Thyroid gland (tissue), 4 donors: ENCODE measurements at regions not wholly inside any gene's neighbourhood (a gene's known extent, or its start where the extent isn't known, plus 50 kb on each side); places are given as distances from the start of the nearest gene placed in this dataset.

ENCODE experiments used
- DNase-seq, 2 donors: peaks; one replicate each; pipeline ENCODE4 v3.0.0-alpha.2; 2019
- H3K27ac ChIP-seq, 3 donors: fragments of 200-600 bp; sonication (generic); 1 replicate in 2 of 3; 2 replicates in 1 of 3; pipeline ENCODE4 v1.5.1; 2016 to 2019; ENCODE audit warnings: mild to moderate bottlenecking in 1 of 3, moderate library complexity in 1 of 3
- H3K27me3 ChIP-seq: fragments of 200-600 bp; sonication (generic); one replicate; pipeline ENCODE4 v1.5.1; 2019
- H3K36me3 ChIP-seq, 2 donors: fragments of 200-600 bp; sonication (generic); one replicate each; pipeline ENCODE4 v1.5.1; 2016 to 2019
- H3K4me1 ChIP-seq, 2 donors: fragments of 200-600 bp; sonication (generic); one replicate each; pipeline ENCODE4 v1.5.1; 2017 to 2019
- H3K4me3 ChIP-seq, 3 donors: fragments of 200-600 bp; sonication (generic); replicated peaks in 1 of 3; 1 replicate in 2 of 3; 2 replicates in 1 of 3; pipeline ENCODE4 v1.5.1; 2016; ENCODE audit warnings: mild to moderate bottlenecking in 1 of 3
- H3K9me3 ChIP-seq: fragments of 200-600 bp; sonication (generic); one replicate; pipeline ENCODE4 v1.5.1; 2017
- CTCF ChIP-seq, 6 experiments: fragments of 200-600 bp in 3 of 6; fragments of 450-650 bp in 3 of 6; sonication (generic) in 3 of 6; IDR thresholded peaks; one replicate each; pipeline ENCODE4 v1.5.1; 2016 to 2019; ENCODE audit warnings: antibody characterized with exemption in 6 of 6, mild to moderate bottlenecking in 2 of 6, inconsistent platforms in 1 of 6, moderate library complexity in 1 of 6
- POLR2A ChIP-seq, 2 donors: fragments of 450-650 bp; IDR thresholded peaks; one replicate each; pipeline ENCODE4 v1.6.1; 2017; ENCODE audit warnings: antibody characterized with exemption in 2 of 2, mild to moderate bottlenecking in 2 of 2, moderate library complexity in 1 of 2
- WGBS, 2 donors: methylation state at CpG; one replicate each; pipeline ENCODE4 v1.1.5; 2017; 5-methylcytosine and 5-hydroxymethylcytosine counted together
- intact Hi-C: fragments of 100-400 bp; cut with DNase I; formaldehyde crosslinking; loops from one replicate; pipeline ENCODE4 v1.15.1; 2023

GRCh38 chr13:40069173-40070044 lies 413.9 kb downstream of the COG6 start:
- H3K27ac ChIP-seq = no peak overlapping the region
- intact Hi-C loops = loop anchor here (5.0 kb wide), 1 partner anchor 613 kb away; no protein-coding TSS in a partner anchor

GRCh38 chr13:40070357-40070756 lies 414.9 kb downstream of the COG6 start:
- Histone ChIP-seq H3K4me1 (no peaks in the 10 kb centered on the region), H3K36me3 (no peaks in the 10 kb centered on the region), H3K4me3 (no peak overlapping the region), H3K9me3 (no peaks in the 10 kb centered on the region), H3K27ac (no peak overlapping the region), H3K27me3 (no peaks in the 10 kb centered on the region)
- no peak for DNase-seq
- intact Hi-C loops = no loop called here
- WGBS, 2 donors = 87 to 91% methylated on average over 3 of the region's 3 CpGs
- no peak for TF ChIP-seq CTCF (IDR thresholded peaks at IDR 0.05)
- TF ChIP-seq POLR2A (IDR thresholded peaks at IDR 0.05) = no peak

More at GRCh38 chr13:40069173-40070044, 413.9 kb downstream of the COG6 start:
- H3K27me3 ChIP-seq = no peaks in the 10 kb centered on the region
- no peaks in the 10 kb centered on the region for H3K4me1 ChIP-seq
- no peak overlapping the region for H3K4me3 ChIP-seq
- H3K36me3 ChIP-seq = no peaks in the 10 kb centered on the region
- DNase-seq = peak; percentile 75 to 83
- TF ChIP-seq POLR2A (IDR thresholded peaks at IDR 0.05) (no peak), CTCF (IDR thresholded peaks at IDR 0.05) (peak; percentile 65 to 89 (median 81))
- 39 to 40% methylated on average over 11 of the region's 11 CpGs for WGBS, 2 donors
- no peaks in the 10 kb centered on the region for H3K9me3 ChIP-seq

- DNase-seq = no peak
- H3K4me3 ChIP-seq = no peak overlapping the region
- no peaks in the 10 kb centered on the region for H3K27me3 ChIP-seq
- TF ChIP-seq POLR2A (IDR thresholded peaks at IDR 0.05) (no peak), CTCF (IDR thresholded peaks at IDR 0.05) (no peak)
- intact Hi-C loops = no loop called here
- WGBS, 2 donors = 89 to 94% methylated on average over 4 of the region's 4 CpGs
- H3K36me3 ChIP-seq = no peaks in the 10 kb centered on the region
- H3K9me3 ChIP-seq = no peaks in the 10 kb centered on the region
- H3K27ac ChIP-seq = no peak overlapping the region
- no peaks in the 10 kb centered on the region for H3K4me1 ChIP-seq
Measured at GRCh38 chr13:40072663-40073120, 417.2 kb downstream of the COG6 start.

DNA sequence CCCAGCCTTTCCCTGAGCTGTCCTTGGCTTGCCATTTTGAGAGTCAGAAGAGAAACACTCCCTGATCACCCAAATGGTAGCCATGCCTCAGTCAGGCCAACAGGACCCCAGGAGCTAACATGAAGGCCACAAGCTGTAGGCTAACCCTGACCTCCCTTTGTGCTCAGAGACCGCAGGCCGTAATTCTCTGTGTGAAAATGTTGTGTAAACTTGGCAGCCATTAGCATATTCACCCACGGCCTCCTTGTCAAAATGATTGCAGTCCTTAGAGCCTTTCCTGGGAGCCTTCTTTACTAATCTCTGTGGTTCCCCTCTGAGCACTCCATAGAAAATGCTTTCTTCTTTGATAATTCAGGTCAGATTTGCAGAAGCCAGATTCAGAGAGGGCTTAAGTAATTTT lies 418.9 kb downstream of the COG6 start:
- intact Hi-C loops = no loop called here
- WGBS, 2 donors = 59 to 87% methylated on average over 3 of the region's 3 CpGs

More for the DNA sequence above, 418.9 kb downstream of the COG6 start:
- Histone ChIP-seq H3K36me3 (no peaks in the 10 kb centered on the region), H3K4me3 (no peak overlapping the region), H3K27me3 (no peaks in the 10 kb centered on the region), H3K27ac (no peak overlapping the region), H3K9me3 (no peaks in the 10 kb centered on the region), H3K4me1 (no peaks in the 10 kb centered on the region)
- no peak for TF ChIP-seq CTCF (IDR thresholded peaks at IDR 0.05)
- no peak for TF ChIP-seq POLR2A (IDR thresholded peaks at IDR 0.05)
- no peak for DNase-seq
